Astrocyte of the hippocampus (primary cell): ENCODE measurements at regions not wholly inside any gene's neighbourhood (a gene's known extent, or its start where the extent isn't known, plus 50 kb on each side); places are given as distances from the start of the nearest gene placed in this dataset.
"Not testable (repeated sequence)": the region's sequence is repeated elsewhere in the genome, so short reads cannot be mapped to it uniquely, and the experiment has no call there.

Source experiments
- DNase-seq: peaks from one replicate; pipeline ENCODE4 v3.0.0; 2011; ENCODE audit warnings: low read depth, low spot score

- DNase-seq = not testable (repeated sequence)
These were observed 640.3 kb downstream of the EPHA3 start for GRCh38 chr3:89747541-89748278.

DNA sequence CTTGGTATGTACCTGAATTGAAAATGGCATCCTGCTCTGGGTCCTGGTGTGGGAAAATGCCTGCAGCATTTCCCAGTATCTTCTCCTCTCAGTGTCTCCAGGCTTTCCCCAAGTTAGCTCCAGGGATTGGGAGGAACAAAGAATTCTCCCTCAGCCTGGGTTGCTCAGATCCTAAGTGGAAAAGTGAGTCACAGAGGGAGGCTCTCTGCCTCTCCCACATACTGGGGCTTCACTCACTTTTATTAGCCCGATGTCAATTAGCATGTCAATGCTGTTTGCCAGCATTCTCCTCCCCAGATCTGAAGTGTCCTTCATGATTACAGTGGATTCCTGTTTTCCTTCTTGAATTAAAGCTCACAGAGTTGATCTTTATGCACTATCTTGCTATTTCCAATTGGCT, 655.0 kb downstream of the EPHA3 start:
- DNase-seq = no peak

DNA sequence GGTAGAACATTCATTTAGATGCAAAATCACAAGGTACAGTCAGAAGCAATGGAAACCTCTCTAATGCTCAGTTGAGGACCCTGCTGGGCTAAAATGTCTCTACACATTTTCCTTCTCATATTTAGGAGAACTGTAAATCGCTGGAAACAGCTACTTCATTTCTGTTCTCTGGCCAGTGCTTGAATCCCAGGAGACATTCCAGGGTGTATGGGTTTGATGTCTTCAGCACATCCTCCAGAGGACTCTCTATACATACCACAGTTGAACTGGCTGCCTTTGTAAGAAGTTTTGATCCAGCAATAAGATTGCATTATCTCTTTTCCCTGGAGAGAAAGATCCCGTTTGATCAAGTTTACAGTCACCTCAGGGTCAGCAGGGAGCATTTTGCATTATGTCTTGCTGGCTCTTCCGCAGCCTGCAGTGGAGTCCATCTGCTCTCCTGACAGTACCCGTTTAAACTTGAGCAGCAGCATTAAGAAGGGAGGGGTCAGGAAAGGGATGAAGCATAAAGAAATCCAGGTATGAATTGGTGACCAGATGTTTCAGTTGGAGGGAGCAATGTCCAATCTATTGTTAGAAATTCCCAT, 676.0 kb downstream of the EPHA3 start:
- DNase-seq = no peak

GRCh38 chr3:89787485-89787884, 680.1 kb downstream of the EPHA3 start:
- DNase-seq = no peak

- no peak for DNase-seq
These were observed 680.6 kb downstream of the EPHA3 start for GRCh38 chr3:89787979-89788378.

DNA sequence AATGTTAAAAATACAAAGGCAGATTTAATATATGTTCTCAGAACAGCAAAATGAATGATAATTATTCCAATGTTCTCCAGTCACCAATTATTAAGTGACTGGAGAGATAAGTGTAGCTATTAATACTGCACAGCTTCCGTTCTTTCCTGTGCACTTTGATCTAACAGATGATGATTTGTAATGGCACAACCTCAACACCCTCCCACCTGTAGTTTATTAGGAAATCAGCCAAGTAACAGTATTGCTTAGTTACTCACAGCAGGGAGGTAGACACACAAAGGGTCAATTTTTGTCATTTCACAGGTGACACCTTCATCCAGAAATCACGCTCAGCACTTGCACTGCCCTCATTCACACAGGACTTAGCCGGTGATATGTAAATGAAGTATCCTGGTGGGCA, 688.1 kb downstream of the EPHA3 start:
- DNase-seq = no peak

- DNase-seq = no peak
These were observed 695.5 kb downstream of the EPHA3 start for GRCh38 chr3:89802881-89803280.

GRCh38 chr3:89803711-89804110, 696.3 kb downstream of the EPHA3 start:
- no peak for DNase-seq

- DNase-seq = no peak
These were observed 698.7 kb downstream of the EPHA3 start for GRCh38 chr3:89806166-89806565.

- no peak for DNase-seq
These were observed 701.3 kb downstream of the EPHA3 start for GRCh38 chr3:89808680-89809197.

DNA sequence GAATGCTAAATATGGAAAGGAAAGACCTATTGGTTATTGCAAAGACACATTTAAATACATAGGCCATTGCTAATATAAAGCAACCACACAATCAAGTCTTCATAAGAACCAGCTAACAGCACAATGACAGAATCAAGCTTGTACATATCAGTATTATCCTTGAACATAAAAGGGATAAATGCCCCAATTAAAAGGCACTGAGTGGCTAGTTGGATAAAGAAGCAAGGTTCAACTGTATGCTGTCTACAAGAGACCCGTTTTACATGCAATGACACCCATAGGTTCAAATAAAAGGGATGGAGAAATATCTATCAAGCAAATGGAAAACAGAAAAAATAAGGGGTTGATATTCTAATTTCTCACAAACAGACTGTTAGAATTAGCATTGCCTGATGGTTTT, 706.1 kb downstream of the EPHA3 start:
- no peak for DNase-seq

- no peak for DNase-seq
These were observed 733.6 kb downstream of the EPHA3 start for GRCh38 chr3:89841041-89841440.

DNA sequence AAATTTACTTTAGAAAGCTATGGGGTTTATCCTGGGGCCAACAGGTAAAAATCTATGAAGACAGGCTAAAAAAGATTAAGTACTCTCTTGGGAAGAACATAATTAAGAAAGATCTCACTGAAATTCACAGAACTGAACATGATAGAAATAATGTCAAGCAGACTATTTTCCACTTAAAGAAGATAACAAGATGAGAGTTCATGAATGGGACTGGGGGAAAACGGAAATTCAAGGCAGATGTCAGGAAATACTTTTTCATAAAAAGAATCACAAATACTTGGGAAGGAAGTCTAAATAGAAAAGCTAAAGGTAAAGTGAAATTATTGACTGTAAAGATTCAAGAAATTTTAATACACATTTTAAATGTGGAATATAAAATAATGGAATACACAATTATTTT, 737.6 kb downstream of the EPHA3 start:
- DNase-seq = no peak

DNA sequence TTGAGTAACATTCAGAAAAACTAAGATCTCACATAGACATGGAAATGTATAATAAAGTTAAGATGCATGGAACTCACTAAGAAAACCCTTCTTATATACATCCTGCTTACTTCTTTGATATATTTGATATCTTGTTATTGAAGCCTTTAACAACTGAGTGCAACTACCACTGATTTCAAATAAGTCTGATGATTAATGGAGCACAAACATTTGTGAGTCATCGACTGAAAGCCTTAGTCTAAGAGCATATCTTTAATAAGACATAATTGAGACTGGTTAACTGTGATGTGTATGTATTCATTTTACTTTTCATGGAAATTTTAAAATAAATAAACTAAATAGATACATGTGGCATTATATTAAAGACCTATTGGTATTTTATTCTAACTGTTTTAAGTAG, 740.5 kb downstream of the EPHA3 start:
- no peak for DNase-seq

DNA sequence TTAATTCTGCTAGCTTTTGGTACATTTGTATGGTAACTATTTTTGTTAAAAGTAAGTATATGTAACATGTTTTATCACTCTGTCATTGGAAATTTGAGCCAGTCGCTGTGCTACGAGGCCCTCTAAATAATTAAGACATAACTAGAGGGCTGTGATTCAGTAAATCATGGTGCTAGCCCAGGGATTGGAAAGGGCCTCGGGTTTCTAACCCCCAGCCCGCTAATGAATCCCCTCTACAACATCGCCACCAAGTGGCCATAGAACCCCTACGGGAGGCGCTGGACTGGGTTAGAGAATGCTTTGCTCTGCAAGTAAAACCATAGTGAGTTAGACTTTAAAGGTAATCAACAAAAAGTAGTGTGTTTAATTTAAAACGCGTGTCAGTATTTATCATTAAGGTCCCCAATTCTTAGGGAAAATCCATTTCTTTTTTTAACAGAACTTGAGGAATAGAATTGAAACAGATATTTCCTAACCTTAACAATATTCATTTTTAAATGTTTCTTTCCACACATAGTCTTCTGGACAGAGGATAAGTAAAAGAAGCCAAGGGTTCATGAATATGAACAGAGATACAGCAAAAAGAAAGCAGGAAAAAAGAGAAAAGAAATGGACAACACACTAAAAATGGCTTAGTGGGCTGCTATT, 744.7 kb downstream of the EPHA3 start:
- peak; percentile 71 for DNase-seq

DNA sequence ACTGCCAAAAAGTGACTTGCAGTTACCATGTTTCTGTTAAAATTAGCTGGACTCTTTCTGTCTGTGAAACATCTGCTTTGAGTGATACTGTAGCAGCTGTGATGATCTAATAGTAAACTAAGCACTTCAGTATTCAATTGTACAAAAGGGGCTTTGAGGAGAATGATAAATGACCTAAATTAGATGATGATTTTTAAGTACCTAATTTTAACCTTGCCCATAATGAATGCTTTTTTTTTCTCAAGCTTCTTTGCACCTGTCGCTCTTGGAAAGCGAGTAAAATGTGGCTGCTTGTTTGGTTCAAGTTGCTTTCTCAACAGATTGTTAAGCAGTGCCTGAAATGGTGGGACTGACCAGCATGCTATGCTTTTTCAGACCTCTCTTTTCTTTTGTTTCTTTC, 752.3 kb downstream of the EPHA3 start:
- no peak for DNase-seq

DNA sequence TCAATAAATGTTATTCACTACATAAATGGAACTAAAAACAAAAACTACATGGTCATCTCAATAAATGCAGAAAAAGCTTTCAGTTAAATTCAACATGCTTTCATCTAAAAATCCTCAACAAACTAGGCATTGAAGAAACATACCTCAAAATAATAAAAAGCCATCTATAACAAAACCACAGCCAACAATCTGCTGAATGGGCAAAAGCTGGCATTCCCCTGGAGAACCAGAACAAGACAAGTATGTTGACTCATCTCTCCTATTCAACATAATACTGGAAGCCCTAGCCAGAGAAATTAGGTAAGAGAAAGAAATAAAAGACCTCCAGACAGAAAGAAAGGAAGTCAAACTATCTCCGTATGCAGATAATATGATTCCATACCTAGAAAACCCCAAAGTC, 759.9 kb downstream of the EPHA3 start:
- peak; percentile 2 for DNase-seq

GRCh38 chr3:89876116-89876515, 768.7 kb downstream of the EPHA3 start:
- DNase-seq = no peak

GRCh38 chr3:89877230-89877629, 769.8 kb downstream of the EPHA3 start:
- DNase-seq = no peak

GRCh38 chr3:89889386-89889785, 782.0 kb downstream of the EPHA3 start:
- no peak for DNase-seq

DNA sequence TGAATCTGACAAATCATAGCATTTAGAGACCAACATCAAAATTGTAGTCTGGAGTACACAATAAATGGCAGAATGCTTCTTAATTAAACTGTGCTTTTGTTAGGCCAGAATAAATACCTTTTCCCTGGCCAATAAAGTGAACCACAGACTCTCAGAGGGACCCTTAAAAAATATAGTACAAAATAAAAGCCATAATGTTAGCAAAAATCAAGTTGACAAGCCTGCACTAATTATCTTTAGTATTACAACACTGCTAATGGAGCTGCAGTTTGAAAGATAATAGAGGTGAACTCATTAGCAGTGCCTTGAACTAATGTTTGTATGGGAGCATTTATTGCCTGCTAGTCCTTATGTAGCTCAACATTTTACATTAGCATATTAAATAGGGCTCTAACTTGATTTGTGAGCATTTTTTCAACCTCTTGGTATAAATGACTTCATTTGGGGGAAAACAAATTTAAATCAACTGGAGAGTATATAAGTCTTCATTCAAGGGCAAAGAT, 801.3 kb downstream of the EPHA3 start:
- no peak for DNase-seq

- no peak for DNase-seq
These were observed 804.6 kb downstream of the EPHA3 start for GRCh38 chr3:89912031-89912430.
